Naive thymus-derived CD4-positive, alpha-beta T cell (primary cell): ENCODE measurements at regions not wholly inside any gene's neighbourhood (a gene's known extent, or its start where the extent isn't known, plus 50 kb on each side); places are given as distances from the start of the nearest gene placed in this dataset.

Experiments used
- ATAC-seq: fragments of 150-1000 bp; cut with Tn5 transposase; 2 replicates; pipeline ENCODE4 v1.10.0; 2021; ENCODE audit warnings: mild to moderate bottlenecking, moderate library complexity
- CTCF ChIA-PET: fragments of 350-600 bp; sonication (Branson Sonifier 250); formaldehyde crosslinking; loops from one replicate; lab custom pipeline; 2021; ENCODE audit warnings: antibody characterized with exemption; lab: Charles Lee
- POLR2A ChIA-PET: fragments of 350-600 bp; sonication (Branson Sonifier 250); formaldehyde crosslinking; loops from one replicate; lab custom pipeline; 2021; ENCODE audit warnings: antibody characterized with exemption, inconsistent platforms; lab: Charles Lee
- DNase-seq, 9 donors: peaks; one replicate each; pipeline versions ENCODE4 v3.0.0 to v3.0.0-alpha.2; 2020 to 2022; ENCODE audit warnings: mixed read lengths in 1 of 9
- H3K27ac ChIP-seq: one replicate; pipeline ENCODE4 v1.7.0; 2013; ENCODE audit warnings: mild to moderate bottlenecking, low read depth, low read length, moderate library complexity
- H3K27me3 ChIP-seq, 2 donors: one replicate each; pipeline ENCODE4 v1.7.0; 2013; ENCODE audit warnings: low read length in 2 of 2, mild to moderate bottlenecking in 2 of 2, moderate library complexity in 2 of 2; ENCODE audit not compliant: control insufficient read depth in 2 of 2, insufficient read depth in 2 of 2
- H3K36me3 ChIP-seq, 3 experiments: 1 replicate in 2 of 3; 2 replicates in 1 of 3; pipeline ENCODE4 v1.7.0; 2013; ENCODE audit warnings: low read length in 3 of 3, mild to moderate bottlenecking in 3 of 3, moderate library complexity in 1 of 3; ENCODE audit not compliant: insufficient read depth in 3 of 3, control insufficient read depth in 2 of 3
- H3K4me1 ChIP-seq, 2 donors: one replicate each; pipeline ENCODE4 v1.7.0; 2013; ENCODE audit warnings: low read length in 2 of 2, mild to moderate bottlenecking in 2 of 2, moderate library complexity in 1 of 2; ENCODE audit not compliant: control insufficient read depth in 2 of 2, insufficient read depth in 2 of 2
- H3K4me3 ChIP-seq: 2 replicates; pipeline ENCODE4 v1.7.0; 2013; ENCODE audit warnings: mild to moderate bottlenecking, low read length
- H3K9me3 ChIP-seq, 3 experiments: 1 replicate in 2 of 3; 2 replicates in 1 of 3; pipeline ENCODE4 v1.7.0; 2013; ENCODE audit warnings: low read length in 3 of 3; ENCODE audit not compliant: control insufficient read depth in 2 of 3
- H3K27ac Mint-ChIP-seq, 9 donors: one replicate each; pipeline ENCODE4 v1.8.0; 2020 to 2022; ENCODE audit warnings: mixed read lengths in 9 of 9, mild to moderate bottlenecking in 8 of 9, moderate library complexity in 5 of 9, inconsistent platforms in 2 of 9
- H3K27me3 Mint-ChIP-seq, 5 donors: one replicate each; pipeline ENCODE4 v1.8.0; 2021 to 2022; ENCODE audit warnings: mixed read lengths in 5 of 5, mild to moderate bottlenecking in 1 of 5
- H3K36me3 Mint-ChIP-seq, 5 donors: one replicate each; pipeline ENCODE4 v1.8.0; 2020 to 2022; ENCODE audit warnings: mixed read lengths in 5 of 5, mild to moderate bottlenecking in 3 of 5, inconsistent platforms in 1 of 5
- H3K4me1 Mint-ChIP-seq, 7 donors: one replicate each; pipeline ENCODE4 v1.8.0; 2020 to 2022; ENCODE audit warnings: mixed read lengths in 7 of 7, mild to moderate bottlenecking in 3 of 7, inconsistent platforms in 1 of 7
- H3K4me3 Mint-ChIP-seq, 10 donors: one replicate each; pipeline ENCODE4 v1.8.0; 2020 to 2022; ENCODE audit warnings: mild to moderate bottlenecking in 10 of 10, mixed read lengths in 10 of 10, moderate library complexity in 6 of 10, inconsistent platforms in 2 of 10
- H3K9me3 Mint-ChIP-seq, 11 donors: one replicate each; pipeline ENCODE4 v1.8.0; 2020 to 2022; ENCODE audit warnings: mixed read lengths in 11 of 11, mild to moderate bottlenecking in 4 of 11, inconsistent platforms in 1 of 11, moderate library complexity in 1 of 11
- intact Hi-C, 2 donors: fragments of 100-400 bp; cut with micrococcal nuclease; formaldehyde crosslinking; loops; one replicate each; pipeline ENCODE4 v1.15.1; 2023

DNA sequence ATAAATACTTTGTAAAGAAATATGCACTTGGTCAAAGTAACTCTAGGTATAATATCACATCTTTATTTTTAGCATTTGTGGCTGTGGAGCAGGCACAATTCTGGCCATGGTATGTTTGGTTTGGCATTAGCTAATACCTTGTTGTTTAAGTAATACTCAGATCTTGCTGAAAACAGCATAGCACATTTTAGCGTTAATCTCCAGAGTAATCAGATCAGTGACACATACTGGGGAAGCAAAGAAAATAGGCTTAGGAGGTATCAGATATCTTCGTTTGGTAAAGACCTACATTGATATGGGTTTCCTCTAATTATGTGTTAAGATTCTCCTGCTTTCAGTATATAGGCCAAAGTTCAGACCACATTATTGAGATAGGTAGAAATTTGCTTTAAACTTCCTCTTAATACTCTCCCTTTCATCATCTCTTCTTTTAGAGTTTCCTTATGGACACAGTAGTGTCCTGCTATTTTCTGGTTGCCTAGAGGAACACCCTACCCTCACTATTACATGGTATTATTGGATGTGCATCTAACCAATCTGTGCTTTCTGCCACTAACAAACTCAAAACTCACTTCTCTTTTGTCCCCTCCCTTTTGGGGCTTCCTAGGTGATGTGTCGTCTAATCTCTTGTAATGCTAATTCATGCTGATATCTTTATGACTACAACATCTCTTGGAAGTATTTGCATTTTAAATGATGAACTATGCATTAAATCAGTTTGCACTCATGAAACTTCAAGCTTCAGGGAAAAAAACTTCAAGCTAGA is 437.3 kb upstream of the ADAMTSL1 start:
- Mint-ChIP-seq H3K9me3 (peaks cover 0 to 7% (median 0%) of the 10 kb centered on the region in 11 donors), H3K4me3 (no peak overlapping the region)
- intact Hi-C loops, result no loop called here

DNA sequence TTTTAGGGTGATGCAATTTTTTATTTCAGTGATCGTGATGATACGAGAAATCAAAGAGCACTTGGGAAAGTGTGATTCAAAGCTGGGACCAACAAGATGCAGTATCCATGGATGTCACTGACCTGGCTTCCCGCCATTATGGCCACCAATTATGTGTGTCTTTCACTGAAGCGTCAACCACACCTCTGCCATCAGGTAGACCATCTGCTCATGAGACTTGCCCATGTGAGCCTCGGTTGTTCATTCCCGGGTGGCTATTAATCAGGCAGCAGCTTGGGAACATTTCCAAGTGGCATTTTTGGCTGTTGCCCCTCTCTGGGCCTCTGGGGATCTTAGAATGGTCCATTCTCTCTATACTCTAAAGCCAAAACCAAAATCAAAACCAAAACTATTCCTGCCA is 436.0 kb upstream of the ADAMTSL1 start:
- Histone ChIP-seq H3K4me1 (no peaks in the 10 kb centered on the region), H3K9me3 (no peaks in the 10 kb centered on the region), H3K36me3 (no peaks in the 10 kb centered on the region), H3K27me3 (no peaks in the 10 kb centered on the region), H3K4me3 (no peak overlapping the region), H3K27ac (no peak overlapping the region)
- Mint-ChIP-seq H3K9me3 (peaks cover 0 to 5% (median 0%) of the 10 kb centered on the region in 11 donors), H3K4me3 (no peak overlapping the region), H3K27ac (no peak overlapping the region), H3K36me3 (no peaks in the 10 kb centered on the region), H3K27me3 (no peaks in the 10 kb centered on the region), H3K4me1 (no peaks in the 10 kb centered on the region)
- ATAC-seq, result no peak
- intact Hi-C loops, result no loop called here
- DNase-seq, result no peak
- POLR2A ChIA-PET, result no interaction called here
- CTCF ChIA-PET, result no interaction called here

More for the DNA sequence above, 437.3 kb upstream of the ADAMTSL1 start:
- Mint-ChIP-seq H3K36me3 (no peaks in the 10 kb centered on the region), H3K27ac (no peak overlapping the region), H3K4me1 (no peaks in the 10 kb centered on the region), H3K27me3 (no peaks in the 10 kb centered on the region)
- H3K27ac ChIP-seq, result no peak overlapping the region
- ATAC-seq (no peak), DNase-seq (no peak)
- no peaks in the 10 kb centered on the region for H3K4me1 ChIP-seq
- H3K4me3 ChIP-seq, result no peak overlapping the region
- CTCF ChIA-PET, result no interaction called here
- no peaks in the 10 kb centered on the region for H3K36me3 ChIP-seq
- POLR2A ChIA-PET, result no interaction called here
- H3K9me3 ChIP-seq, result peaks cover 0 to 8% (median 0%) of the 10 kb centered on the region in 3 experiments
- no peaks in the 10 kb centered on the region for H3K27me3 ChIP-seq

DNA sequence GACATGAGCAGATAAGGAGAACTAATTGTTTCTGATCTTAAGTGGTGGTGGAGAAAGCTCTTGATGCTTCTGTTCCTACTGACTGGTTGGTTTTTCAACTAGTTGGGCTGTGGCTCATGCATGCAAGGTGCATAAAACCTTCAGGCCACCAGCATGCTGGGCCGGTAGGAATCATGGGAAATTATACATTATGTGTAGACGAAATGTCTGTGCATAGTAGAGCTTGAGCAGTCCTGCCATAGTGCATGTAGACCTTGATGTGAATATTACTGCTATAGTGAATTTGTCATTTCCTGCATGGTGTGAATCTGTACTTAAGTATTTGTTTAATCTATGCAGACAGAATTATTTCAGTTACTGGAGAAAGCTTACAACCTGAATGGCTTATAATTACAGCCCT is 433.6 kb upstream of the ADAMTSL1 start:
- Mint-ChIP-seq H3K27me3 (no peaks in the 10 kb centered on the region), H3K36me3 (no peaks in the 10 kb centered on the region), H3K4me3 (no peak overlapping the region), H3K27ac (no peak overlapping the region), H3K9me3 (peaks cover 0 to 4% (median 0%) of the 10 kb centered on the region in 11 donors), H3K4me1 (no peaks in the 10 kb centered on the region)
- ATAC-seq (no peak), DNase-seq (no peak)
- ChIA-PET POLR2A (no interaction called here), CTCF (no interaction called here)
- no peaks in the 10 kb centered on the region for H3K9me3 ChIP-seq
- no peak overlapping the region for H3K4me3 ChIP-seq
- H3K4me1 ChIP-seq, result no peaks in the 10 kb centered on the region
- intact Hi-C loops, result no loop called here
- no peaks in the 10 kb centered on the region for H3K36me3 ChIP-seq
- H3K27me3 ChIP-seq, result no peaks in the 10 kb centered on the region
- H3K27ac ChIP-seq, result no peak overlapping the region

DNA sequence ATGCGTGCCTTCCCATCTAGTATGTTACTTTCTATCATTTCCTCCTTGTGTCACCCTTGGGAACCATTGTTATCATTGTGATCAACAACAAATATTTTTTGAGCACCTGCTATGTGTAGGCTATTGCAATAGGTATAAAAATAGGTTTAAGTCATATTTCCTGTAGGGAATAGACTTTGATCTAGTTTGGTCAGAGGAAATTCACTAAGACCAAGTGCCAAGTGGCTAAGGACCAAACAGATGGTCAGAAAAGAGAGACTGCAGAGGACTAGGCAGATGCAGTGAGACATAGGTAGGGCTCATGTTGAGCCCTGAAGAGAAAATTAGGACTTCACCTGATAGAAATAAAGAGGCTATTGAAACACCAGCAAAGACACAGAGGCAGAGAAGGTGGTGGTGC is 430.0 kb upstream of the ADAMTSL1 start:
- Mint-ChIP-seq H3K9me3 (peaks cover 0 to 10% (median 0%) of the 10 kb centered on the region in 11 donors), H3K36me3 (no peaks in the 10 kb centered on the region), H3K27ac (no peak overlapping the region), H3K4me3 (no peak overlapping the region), H3K4me1 (no peaks in the 10 kb centered on the region), H3K27me3 (no peaks in the 10 kb centered on the region)
- Histone ChIP-seq H3K4me1 (no peaks in the 10 kb centered on the region), H3K27me3 (no peaks in the 10 kb centered on the region), H3K27ac (no peak overlapping the region), H3K9me3 (no peaks in the 10 kb centered on the region), H3K4me3 (no peak overlapping the region), H3K36me3 (no peaks in the 10 kb centered on the region)
- POLR2A ChIA-PET, result no interaction called here
- CTCF ChIA-PET, result no interaction called here
- DNase-seq (no peak), ATAC-seq (no peak)
- intact Hi-C loops, result no loop called here

DNA sequence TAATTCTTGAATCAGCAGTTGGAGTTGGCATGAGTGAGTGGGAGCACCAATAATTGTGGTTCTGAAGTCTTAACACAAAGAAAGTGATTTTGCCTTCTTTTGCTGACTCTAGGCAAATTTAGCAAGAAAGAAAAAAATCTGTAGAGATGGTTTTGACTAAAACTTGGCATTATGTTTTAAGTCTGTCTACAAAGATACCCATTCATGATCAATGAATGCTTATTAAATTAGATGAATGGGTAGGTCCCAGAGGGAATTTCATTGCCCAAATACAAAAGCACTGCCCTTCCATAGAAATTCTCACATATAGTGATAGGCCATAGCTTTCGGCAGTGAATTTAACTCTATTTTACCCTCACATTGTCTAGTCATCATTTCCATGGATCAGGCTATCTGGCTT is 428.6 kb upstream of the ADAMTSL1 start:
- H3K4me1 ChIP-seq, result no peaks in the 10 kb centered on the region
- no peak for ATAC-seq
- no peaks in the 10 kb centered on the region for H3K4me1 Mint-ChIP-seq
- POLR2A ChIA-PET, result no interaction called here
- DNase-seq, result no peak
- H3K4me3 Mint-ChIP-seq, result no peak overlapping the region
- H3K27ac ChIP-seq, result no peak overlapping the region
- no peaks in the 10 kb centered on the region for H3K36me3 Mint-ChIP-seq
- H3K27me3 Mint-ChIP-seq, result no peaks in the 10 kb centered on the region
- H3K27me3 ChIP-seq, result no peaks in the 10 kb centered on the region
- H3K4me3 ChIP-seq, result no peak overlapping the region
- CTCF ChIA-PET, result no interaction called here
- H3K27ac Mint-ChIP-seq, result no peak overlapping the region
- intact Hi-C loops, result no loop called here
- no peaks in the 10 kb centered on the region for H3K9me3 ChIP-seq
- H3K36me3 ChIP-seq, result no peaks in the 10 kb centered on the region
- H3K9me3 Mint-ChIP-seq, result peaks cover 0 to 11% (median 0%) of the 10 kb centered on the region in 11 donors

DNA sequence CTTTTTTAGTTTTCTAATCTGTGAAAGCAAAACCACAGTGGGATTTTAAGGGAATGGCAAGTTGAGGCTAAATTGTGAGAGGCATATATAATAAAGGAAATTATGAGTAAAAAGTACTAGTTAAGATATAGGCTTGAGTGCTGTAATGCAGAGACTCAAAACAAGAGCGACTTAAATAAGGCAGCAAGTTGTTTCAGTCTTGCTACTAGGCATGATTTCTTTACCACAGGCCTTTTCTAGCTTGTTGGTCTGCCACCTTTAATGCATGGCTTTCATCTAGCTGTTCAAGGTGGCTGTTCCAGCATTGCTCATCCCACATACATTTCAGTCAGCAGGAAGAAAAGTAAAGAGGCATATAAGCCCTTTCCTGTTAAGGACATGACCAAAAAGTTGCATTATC is 427.9 kb upstream of the ADAMTSL1 start:
- no peak overlapping the region for H3K4me3 Mint-ChIP-seq

DNA sequence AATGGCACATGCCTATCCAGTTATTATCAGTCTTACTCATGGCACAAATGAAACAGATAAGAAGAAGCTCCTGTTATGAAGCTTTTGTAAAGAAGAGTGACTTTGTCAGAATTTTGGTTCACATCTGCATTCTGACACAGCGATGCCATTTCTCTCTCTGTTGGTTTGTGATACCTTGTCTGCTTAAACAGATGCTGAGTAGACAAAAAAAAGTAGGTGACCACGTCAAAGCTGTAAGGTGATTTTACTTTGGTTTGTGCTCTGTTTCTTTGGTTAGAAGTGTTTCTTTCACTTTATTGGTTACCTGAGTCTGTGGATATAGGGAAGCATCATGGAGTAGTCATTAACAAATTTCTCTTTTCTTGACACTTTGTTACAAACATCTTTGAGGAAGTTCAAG is 422.3 kb upstream of the ADAMTSL1 start:
- Mint-ChIP-seq H3K4me3 (no peak overlapping the region), H3K27me3 (no peaks in the 10 kb centered on the region), H3K4me1 (no peaks in the 10 kb centered on the region), H3K36me3 (no peaks in the 10 kb centered on the region), H3K27ac (no peak overlapping the region), H3K9me3 (peaks cover 0 to 13% (median 2%) of the 10 kb centered on the region in 11 donors)
- DNase-seq, result no peak
- no peak overlapping the region for H3K27ac ChIP-seq
- ATAC-seq, result no peak
- intact Hi-C loops, result no loop called here
- ChIA-PET CTCF (no interaction called here), POLR2A (no interaction called here)
- H3K4me3 ChIP-seq, result no peak overlapping the region
- H3K9me3 ChIP-seq, result no peaks in the 10 kb centered on the region
- H3K4me1 ChIP-seq, result no peaks in the 10 kb centered on the region
- no peaks in the 10 kb centered on the region for H3K27me3 ChIP-seq
- H3K36me3 ChIP-seq, result no peaks in the 10 kb centered on the region

More for the DNA sequence above, 427.9 kb upstream of the ADAMTSL1 start:
- ChIA-PET CTCF (no interaction called here), POLR2A (no interaction called here)
- Histone ChIP-seq H3K4me3 (no peak overlapping the region), H3K27me3 (no peaks in the 10 kb centered on the region), H3K36me3 (no peaks in the 10 kb centered on the region), H3K9me3 (no peaks in the 10 kb centered on the region), H3K4me1 (no peaks in the 10 kb centered on the region), H3K27ac (no peak overlapping the region)
- Mint-ChIP-seq H3K9me3 (peaks cover 0 to 11% (median 0%) of the 10 kb centered on the region in 11 donors), H3K27ac (no peak overlapping the region), H3K36me3 (no peaks in the 10 kb centered on the region), H3K27me3 (no peaks in the 10 kb centered on the region), H3K4me1 (no peaks in the 10 kb centered on the region)
- DNase-seq (no peak), ATAC-seq (no peak)
- intact Hi-C loops, result no loop called here
